Neuronal stem cell (in vitro differentiated cells): ENCODE measurements at regions not wholly inside any gene's neighbourhood (a gene's known extent, or its start where the extent isn't known, plus 50 kb on each side); places are given as distances from the start of the nearest gene placed in this dataset.

Experiments used
- DNase-seq: peaks from one replicate; pipeline ENCODE4 v3.0.0-alpha.2; 2013; ENCODE audit warnings: low spot score
- H2AFZ ChIP-seq: one replicate; pipeline ENCODE4 v1.6.1; 2013; ENCODE audit warnings: mild to moderate bottlenecking, low read length, inconsistent platforms
- H2AK5ac ChIP-seq: 2 replicates; pipeline ENCODE4 v1.6.1; 2013; ENCODE audit warnings: low read depth, mild to moderate bottlenecking, inconsistent platforms, low read length, moderate library complexity, mixed read lengths
- H2BK120ac ChIP-seq: 2 replicates; pipeline ENCODE4 v1.6.1; 2013; ENCODE audit warnings: low read depth, mild to moderate bottlenecking, inconsistent platforms, low read length, moderate library complexity, mixed read lengths
- H2BK12ac ChIP-seq: one replicate; pipeline ENCODE4 v1.6.1; 2013; ENCODE audit warnings: low read length, inconsistent platforms
- H2BK15ac ChIP-seq: 2 replicates; pipeline ENCODE4 v1.6.1; 2013; ENCODE audit warnings: mild to moderate bottlenecking, low read length, inconsistent platforms, mixed read lengths
- H2BK5ac ChIP-seq: one replicate; pipeline ENCODE4 v1.6.1; 2013; ENCODE audit warnings: inconsistent platforms, mild to moderate bottlenecking, low read length, moderate library complexity
- H3K14ac ChIP-seq: one replicate; pipeline ENCODE4 v1.6.1; 2013; ENCODE audit warnings: low read length, inconsistent platforms
- H3K18ac ChIP-seq: 2 replicates; pipeline ENCODE4 v1.6.1; 2013; ENCODE audit warnings: low read length, inconsistent platforms
- H3K23ac ChIP-seq: 2 replicates; pipeline ENCODE4 v1.6.1; 2013; ENCODE audit warnings: low read depth, mild to moderate bottlenecking, mixed read lengths, low read length, inconsistent platforms; ENCODE audit not compliant: poor library complexity
- H3K27ac ChIP-seq: replicated peaks from 3 replicates; pipeline ENCODE4 v1.5.1; 2013; ENCODE audit warnings: low read length, inconsistent platforms
- H3K27me3 ChIP-seq, 3 experiments: 2 replicates each; pipeline ENCODE4 v1.6.1; 2013; ENCODE audit warnings: low read length in 3 of 3, mild to moderate bottlenecking in 2 of 3, inconsistent platforms in 1 of 3, low read depth in 1 of 3, mixed read lengths in 1 of 3, moderate library complexity in 1 of 3; ENCODE audit not compliant: control insufficient read depth in 3 of 3, insufficient read depth in 3 of 3
- H3K36me3 ChIP-seq, 2 donors: replicated peaks in 1 of 2; 2 replicates each; pipeline ENCODE4 v1.6.1; 2013; ENCODE audit warnings: low read length in 2 of 2; ENCODE audit not compliant: control insufficient read depth in 2 of 2, insufficient read depth in 2 of 2
- H3K4ac ChIP-seq: 2 replicates; pipeline ENCODE4 v1.6.1; 2013; ENCODE audit warnings: inconsistent platforms, mild to moderate bottlenecking, low read length, moderate library complexity
- H3K4me1 ChIP-seq, 2 donors: 1 replicate in 1 of 2; 2 replicates in 1 of 2; pipeline ENCODE4 v1.6.1; 2013; ENCODE audit warnings: low read length in 2 of 2, low read depth in 1 of 2; ENCODE audit not compliant: control insufficient read depth in 2 of 2, insufficient read depth in 1 of 2
- H3K4me2 ChIP-seq: one replicate; pipeline ENCODE4 v1.6.1; 2013; ENCODE audit warnings: mild to moderate bottlenecking, low read length, inconsistent platforms; ENCODE audit not compliant: insufficient read depth, poor library complexity, severe bottlenecking
- H3K4me3 ChIP-seq, 2 donors: 2 replicates each; pipeline ENCODE4 v1.5.1; 2013; ENCODE audit warnings: low read length in 2 of 2, mild to moderate bottlenecking in 2 of 2, inconsistent platforms in 1 of 2, moderate library complexity in 1 of 2
- H3K79me1 ChIP-seq: one replicate; pipeline ENCODE4 v1.6.1; 2013; ENCODE audit warnings: low read depth, mild to moderate bottlenecking, inconsistent platforms, low read length, moderate library complexity
- H3K9ac ChIP-seq: one replicate; pipeline ENCODE4 v1.6.1; 2013; ENCODE audit warnings: mild to moderate bottlenecking, low read depth, low read length, inconsistent platforms; ENCODE audit not compliant: poor library complexity
- H3K9me3 ChIP-seq, 2 donors: replicated peaks in 1 of 2; 2 replicates each; pipeline versions ENCODE3 to v1.6.1; 2013; ENCODE audit warnings: low read length in 2 of 2, mild to moderate bottlenecking in 2 of 2, inconsistent platforms in 1 of 2, low read depth in 1 of 2, mixed read lengths in 1 of 2, moderate library complexity in 1 of 2; ENCODE audit not compliant: control insufficient read depth in 2 of 2, insufficient read depth in 1 of 2
- H4K8ac ChIP-seq: one replicate; pipeline ENCODE4 v1.6.1; 2013; ENCODE audit warnings: low read depth, mild to moderate bottlenecking, inconsistent platforms, low read length, moderate library complexity
- H4K91ac ChIP-seq: one replicate; pipeline ENCODE4 v1.6.1; 2013; ENCODE audit warnings: low read length, low read depth, mild to moderate bottlenecking, inconsistent platforms; ENCODE audit not compliant: poor library complexity
- WGBS, 2 donors: extraction: QIAGEN DNeasy Blood & Tissue Kit; methylation state at CpG; one replicate each; pipeline ENCODE4 v1.1.7; 2013; ENCODE audit warnings: missing lambda C conversion rate in 2 of 2, mixed read lengths in 1 of 2; ENCODE audit not compliant: insufficient read length in 2 of 2, insufficient replicate concordance in 1 of 2; ENCODE audit errors: extremely low coverage in 2 of 2; 5-methylcytosine and 5-hydroxymethylcytosine counted together

DNA sequence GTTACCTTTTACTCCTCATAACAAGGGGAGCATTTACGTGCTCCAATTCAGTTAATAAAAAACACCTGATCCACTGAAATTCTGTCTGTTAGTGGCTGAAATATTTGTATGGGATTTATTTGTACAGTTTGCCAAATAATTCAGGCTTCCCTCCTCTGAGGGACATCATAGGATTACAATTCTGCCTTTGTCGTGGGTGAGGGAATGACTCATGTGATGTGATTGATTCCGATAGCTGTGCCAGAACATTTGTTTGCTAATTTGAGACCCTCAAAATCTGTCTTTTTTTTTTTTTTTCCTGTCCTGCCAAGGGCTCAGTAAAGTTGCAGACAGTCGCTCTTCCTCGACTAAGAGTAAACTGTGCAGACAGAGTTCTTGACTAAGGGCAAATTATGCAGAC is 612.6 kb upstream of the CDH2 start:
- no CpG with 5 or more reads among the region's 5 CpGs for WGBS, 2 donors
- Histone ChIP-seq H3K27ac (no peak overlapping the region), H3K18ac (no peak overlapping the region), H2AFZ (no peak overlapping the region), H3K4me2 (no peak overlapping the region), H2AK5ac (no peak overlapping the region), H3K23ac (no peak overlapping the region), H2BK12ac (no peak overlapping the region), H3K9me3 (no peaks in the 10 kb centered on the region), H3K36me3 (no peaks in the 10 kb centered on the region), H2BK120ac (no peak overlapping the region), H3K4ac (no peak overlapping the region), H2BK15ac (no peak overlapping the region), H3K4me3 (no peak overlapping the region), H3K14ac (no peak overlapping the region), H4K91ac (no peak overlapping the region), H2BK5ac (no peak overlapping the region), H3K9ac (no peak overlapping the region), H4K8ac (no peak overlapping the region), H3K4me1 (peaks cover 10% of the 10 kb centered on the region in 2 donors), H3K79me1 (no peaks in the 10 kb centered on the region), H3K27me3 (no peaks in the 10 kb centered on the region)
- DNase-seq: no peak

DNA sequence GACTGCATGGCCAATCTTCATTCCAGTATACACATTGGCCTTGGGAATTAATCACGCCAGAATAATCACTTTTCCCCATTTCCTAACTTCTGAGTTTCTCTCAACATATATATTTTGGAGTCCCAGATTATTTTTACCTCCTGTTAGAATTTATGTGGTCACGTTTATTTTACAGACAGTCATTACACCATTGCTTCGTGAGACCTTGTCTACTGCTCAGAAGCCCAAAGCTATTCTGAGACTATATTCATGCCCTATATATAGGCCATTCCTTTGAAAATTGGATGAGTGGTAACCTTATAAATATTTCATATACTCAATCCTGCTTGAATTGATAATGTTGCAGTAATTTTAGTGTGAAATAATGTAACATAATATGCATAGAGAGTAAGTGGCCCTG is 610.0 kb upstream of the CDH2 start:
- Histone ChIP-seq H3K27me3 (no peaks in the 10 kb centered on the region), H2BK120ac (no peak overlapping the region), H3K79me1 (no peaks in the 10 kb centered on the region), H3K4me2 (no peak overlapping the region), H2AFZ (no peak overlapping the region), H2BK12ac (no peak overlapping the region), H4K91ac (no peak overlapping the region), H3K4me3 (no peak overlapping the region), H3K36me3 (no peaks in the 10 kb centered on the region), H2BK5ac (no peak overlapping the region), H3K4ac (no peak overlapping the region), H3K14ac (no peak overlapping the region), H3K27ac (no peak overlapping the region), H3K23ac (no peak overlapping the region), H2AK5ac (no peak overlapping the region), H3K9ac (no peak overlapping the region), H3K9me3 (no peaks in the 10 kb centered on the region), H3K4me1 (peaks cover 0 to under 1% of the 10 kb centered on the region in 2 donors), H3K18ac (no peak overlapping the region), H4K8ac (no peak overlapping the region), H2BK15ac (no peak overlapping the region)
- DNase-seq: no peak
- WGBS, 2 donors: no CpG with 5 or more reads among the region's 3 CpGs

DNA sequence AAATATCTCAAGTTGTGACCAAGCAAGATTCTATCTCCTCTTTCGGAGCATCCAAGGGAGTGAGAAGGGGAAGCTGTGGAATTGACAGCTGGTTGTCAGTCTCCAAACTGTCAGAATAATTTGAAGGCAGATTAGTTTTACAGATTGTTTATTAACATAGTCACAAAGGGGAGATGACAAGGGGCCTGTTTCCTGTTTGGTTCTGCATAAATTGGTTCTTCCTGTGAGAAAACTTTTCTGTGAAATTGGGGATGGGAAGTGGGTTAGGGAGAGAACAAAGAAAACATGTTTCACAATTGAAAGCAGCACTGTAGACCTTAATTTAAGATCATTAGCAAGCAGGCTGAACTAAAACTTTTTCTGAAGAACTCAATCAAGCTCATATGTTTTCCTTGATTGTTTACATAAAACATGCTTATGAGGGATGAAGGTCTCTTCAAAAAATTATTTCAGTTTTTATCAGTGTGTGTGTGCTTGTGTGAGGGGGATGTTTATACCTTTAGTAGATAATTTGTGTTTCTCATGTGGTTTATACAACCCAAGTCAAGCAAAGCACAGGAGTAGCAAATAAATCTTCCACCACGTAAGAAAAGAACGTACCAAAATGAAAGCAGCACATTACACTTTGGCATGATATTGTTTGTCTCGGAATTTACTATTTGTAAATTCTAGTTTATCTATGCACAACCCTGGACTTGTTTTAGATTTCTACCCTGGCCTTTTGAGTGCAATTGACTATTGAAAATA is 604.9 kb upstream of the CDH2 start:
- no CpG with 5 or more reads among the region's 4 CpGs for WGBS, 2 donors
- Histone ChIP-seq H2BK5ac (no peak overlapping the region), H3K4ac (no peak overlapping the region), H3K79me1 (no peaks in the 10 kb centered on the region), H3K36me3 (no peaks in the 10 kb centered on the region), H3K18ac (no peak overlapping the region), H3K4me2 (no peak overlapping the region), H2BK12ac (no peak overlapping the region), H2BK15ac (no peak overlapping the region), H3K27ac (no peak overlapping the region), H3K9ac (no peak overlapping the region), H3K23ac (no peak overlapping the region), H3K4me3 (no peak overlapping the region), H3K9me3 (peaks cover 0 to 4% of the 10 kb centered on the region in 2 donors), H2AK5ac (no peak overlapping the region), H2BK120ac (no peak overlapping the region), H3K4me1 (peaks cover 0 to 3% of the 10 kb centered on the region in 2 donors), H2AFZ (peak overlapping the region; percentile 47), H4K8ac (no peak overlapping the region), H3K14ac (no peak overlapping the region), H4K91ac (no peak overlapping the region), H3K27me3 (no peaks in the 10 kb centered on the region)
- DNase-seq: no peak

DNA sequence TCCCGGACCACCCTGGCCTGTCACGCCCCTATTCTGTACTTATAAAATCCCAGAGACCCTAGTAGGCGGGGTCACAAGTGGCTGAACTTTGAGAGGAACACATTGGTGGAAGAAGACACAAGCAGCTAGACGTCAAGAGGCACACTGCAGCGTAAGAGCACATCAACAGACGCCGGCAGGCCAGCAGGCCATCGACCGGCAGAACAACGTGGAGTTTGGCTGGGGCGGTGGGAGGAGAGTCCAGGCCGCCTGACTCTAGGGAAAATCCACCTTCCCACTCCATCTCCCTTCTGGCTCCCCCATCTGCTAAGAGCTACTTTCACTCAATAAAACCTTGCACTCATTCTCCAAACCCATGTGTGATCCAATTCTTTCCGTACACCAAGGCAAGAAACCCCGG is 601.8 kb upstream of the CDH2 start:
- no peak overlapping the region for H3K9ac ChIP-seq
- no peak overlapping the region for H3K4me3 ChIP-seq
- H3K4me1 ChIP-seq: peaks cover 0 to 3% of the 10 kb centered on the region in 2 donors
- no peaks in the 10 kb centered on the region for H3K79me1 ChIP-seq
- no peaks in the 10 kb centered on the region for H3K36me3 ChIP-seq
- peak overlapping the region; percentile 57 for H3K18ac ChIP-seq
- no CpG with 5 or more reads among the region's 14 CpGs for WGBS, 2 donors
- peak overlapping the region; percentile 65 for H4K8ac ChIP-seq
- peaks cover 0 to 4% of the 10 kb centered on the region in 2 donors for H3K9me3 ChIP-seq
- H3K27me3 ChIP-seq: no peaks in the 10 kb centered on the region
- no peak overlapping the region for H2AFZ ChIP-seq
- peak overlapping the region; percentile 85 for H4K91ac ChIP-seq
- H3K23ac ChIP-seq: no peak overlapping the region
- peak overlapping the region; percentile 81 for H2BK15ac ChIP-seq
- no peak overlapping the region for H3K4ac ChIP-seq
- no peak overlapping the region for H3K27ac ChIP-seq
- no peak overlapping the region for H2BK12ac ChIP-seq
- H2BK5ac ChIP-seq: no peak overlapping the region
- H3K4me2 ChIP-seq: no peak overlapping the region
- no peak for DNase-seq
- H3K14ac ChIP-seq: no peak overlapping the region
- no peak overlapping the region for H2BK120ac ChIP-seq
- no peak overlapping the region for H2AK5ac ChIP-seq
